HG03354 (cell line): ENCODE measurements at regions not wholly inside any gene's neighbourhood (a gene's known extent, or its start where the extent isn't known, plus 50 kb on each side); places are given as distances from the start of the nearest gene placed in this dataset.
"Not testable (repeated sequence)": the region's sequence is repeated elsewhere in the genome, so short reads cannot be mapped to it uniquely, and the experiment has no call there.

ENCODE experiments used
- ATAC-seq: cut with Tn5 transposase; IDR thresholded peaks from one replicate; pipeline ENCODE4 v1.9.1; 2021; ENCODE audit warnings: mild to moderate bottlenecking; ENCODE audit not compliant: unreplicated experiment, poor library complexity, severe bottlenecking

- peak; percentile 68 for ATAC-seq
Measured at GRCh38 chr6:27687154-27688013, 214.5 kb upstream of the ZNF184 start.

GRCh38 chr6:27685279-27685678, 212.4 kb upstream of the ZNF184 start:
- ATAC-seq: no peak

GRCh38 chr6:27684264-27685211, 211.6 kb upstream of the ZNF184 start:
- ATAC-seq: peak; percentile 33

- ATAC-seq: no peak
Measured at GRCh38 chr6:27679964-27680694, 207.2 kb upstream of the ZNF184 start.

GRCh38 chr6:27679308-27679963, 206.5 kb upstream of the ZNF184 start:
- no peak for ATAC-seq

GRCh38 chr6:27678469-27678868, 205.6 kb upstream of the ZNF184 start:
- no peak for ATAC-seq

- no peak for ATAC-seq
Measured at GRCh38 chr6:27674882-27675281, 202.0 kb upstream of the ZNF184 start.

GRCh38 chr6:27672113-27672799, 199.4 kb upstream of the ZNF184 start:
- ATAC-seq: peak; percentile 66

- no peak for ATAC-seq
Measured at GRCh38 chr6:27669624-27670301, 196.9 kb upstream of the ZNF184 start.

- ATAC-seq: no peak
Measured at GRCh38 chr6:27669295-27669623, 196.4 kb upstream of the ZNF184 start.

GRCh38 chr6:27668442-27669294, 195.8 kb upstream of the ZNF184 start:
- no peak for ATAC-seq

GRCh38 chr6:27667657-27668441, 194.9 kb upstream of the ZNF184 start:
- no peak for ATAC-seq

- ATAC-seq: no peak
Measured at GRCh38 chr6:27667016-27667656, 194.2 kb upstream of the ZNF184 start.

- ATAC-seq: no peak
Measured at GRCh38 chr6:27662769-27663168, 189.9 kb upstream of the ZNF184 start.

- ATAC-seq: not testable (repeated sequence)
Measured at GRCh38 chr6:27662212-27662611, 189.3 kb upstream of the ZNF184 start.

GRCh38 chr6:27653143-27653825, 180.4 kb upstream of the ZNF184 start:
- ATAC-seq: not testable (repeated sequence)
